ENCODE measurements at regions not wholly inside any gene's neighbourhood (a gene's known extent, or its start where the extent isn't known, plus 50 kb on each side); places are given as distances from the start of the nearest gene placed in this dataset.

- DNase-seq = no peak
These were observed 427.6 kb downstream of the INHBA start for GRCh38 chr7:41275255-41275654.

- DNase-seq = no peak
These were observed 428.7 kb downstream of the INHBA start for GRCh38 chr7:41274179-41274578.

GRCh38 chr7:41272664-41273063, 430.2 kb downstream of the INHBA start:
- DNase-seq = no peak

GRCh38 chr7:41268878-41269277, 434.0 kb downstream of the INHBA start:
- no peak for DNase-seq

GRCh38 chr7:41261080-41261479, 441.8 kb downstream of the INHBA start:
- no peak for DNase-seq

- DNase-seq = no peak
These were observed 445.2 kb downstream of the INHBA start for GRCh38 chr7:41257660-41258059.

GRCh38 chr7:41256186-41256945, 446.5 kb downstream of the INHBA start:
- no peak for DNase-seq

GRCh38 chr7:41255716-41256115, 447.2 kb downstream of the INHBA start:
- no peak for DNase-seq

- DNase-seq = no peak
These were observed 447.8 kb downstream of the INHBA start for GRCh38 chr7:41255113-41255512.

GRCh38 chr7:41252957-41253356, 449.9 kb downstream of the INHBA start:
- DNase-seq = no peak

GRCh38 chr7:41252551-41252950, 450.3 kb downstream of the INHBA start:
- DNase-seq = no peak

GRCh38 chr7:41247143-41247865, 455.6 kb downstream of the INHBA start:
- DNase-seq = no peak

- no peak for DNase-seq
These were observed 457.0 kb downstream of the INHBA start for GRCh38 chr7:41245916-41246315.

- no peak for DNase-seq
These were observed 458.6 kb downstream of the INHBA start for GRCh38 chr7:41244246-41244645.

- DNase-seq = no peak
These were observed 461.2 kb downstream of the INHBA start for GRCh38 chr7:41241641-41242040.

- no peak for DNase-seq
These were observed 463.3 kb downstream of the INHBA start for GRCh38 chr7:41239596-41239995.

- DNase-seq = no peak
These were observed 464.0 kb downstream of the INHBA start for GRCh38 chr7:41238851-41239331.

- no peak for DNase-seq
These were observed 464.9 kb downstream of the INHBA start for GRCh38 chr7:41237956-41238355.

GRCh38 chr7:41232086-41232485, 470.8 kb downstream of the INHBA start:
- DNase-seq = no peak

- DNase-seq = no peak
These were observed 478.7 kb downstream of the INHBA start for GRCh38 chr7:41224063-41224763.

GRCh38 chr7:41222746-41223145, 480.1 kb downstream of the INHBA start:
- DNase-seq = no peak

GRCh38 chr7:41220266-41220665, 482.6 kb downstream of the INHBA start:
- no peak for DNase-seq

GRCh38 chr7:41219276-41219675, 483.6 kb downstream of the INHBA start:
- no peak for DNase-seq

GRCh38 chr7:41217306-41217705, 485.6 kb downstream of the INHBA start:
- DNase-seq = no peak
